GM23248 (cell line): ENCODE measurements at regions not wholly inside any gene's neighbourhood (a gene's known extent, or its start where the extent isn't known, plus 50 kb on each side); places are given as distances from the start of the nearest gene placed in this dataset.

ENCODE experiments used
- EZH2 ChIP-seq: fragments of 200-600 bp; sonication (generic); IDR thresholded peaks from 2 replicates; pipeline ENCODE4 v1.6.1; 2018; ENCODE audit warnings: antibody characterized with exemption, mild to moderate bottlenecking; ENCODE audit not compliant: insufficient read depth, poor library complexity, severe bottlenecking
- EZH2phosphoT487 ChIP-seq: fragments of 200-600 bp; sonication (generic); IDR thresholded peaks from 2 replicates; pipeline ENCODE4 v1.6.1; 2018; ENCODE audit warnings: antibody characterized with exemption, moderate library complexity, mild to moderate bottlenecking, low read depth; ENCODE audit not compliant: insufficient read depth

- TF ChIP-seq EZH2 = no peak
- TF ChIP-seq EZH2phosphoT487 = no peak
Measured at GRCh38 chr9:89655990-89656657, 51.3 kb downstream of the GADD45G start.
